Progenitor cell of endocrine pancreas (in vitro differentiated cells): ENCODE measurements at regions not wholly inside any gene's neighbourhood (a gene's known extent, or its start where the extent isn't known, plus 50 kb on each side); places are given as distances from the start of the nearest gene placed in this dataset.

Experiments used
- DNase-seq: peaks from one replicate; pipeline ENCODE4 v3.0.0; 2021; ENCODE audit warnings: low spot score; ENCODE audit not compliant: unreplicated experiment
- H3K27ac Mint-ChIP-seq: 2 replicates; pipeline ENCODE4 v1.8.0; 2021; ENCODE audit warnings: mild to moderate bottlenecking, moderate library complexity, mixed read lengths
- H3K27me3 Mint-ChIP-seq: 2 replicates; pipeline ENCODE4 v1.8.0; 2021; ENCODE audit warnings: mixed read lengths
- H3K36me3 Mint-ChIP-seq: 2 replicates; pipeline ENCODE4 v1.8.0; 2022; ENCODE audit warnings: mixed read lengths; ENCODE audit not compliant: insufficient read depth
- H3K4me1 Mint-ChIP-seq: 2 replicates; pipeline ENCODE4 v1.8.0; 2021; ENCODE audit warnings: low read depth, mixed read lengths
- H3K4me3 Mint-ChIP-seq: 2 replicates; pipeline ENCODE4 v1.8.0; 2021; ENCODE audit warnings: low read depth, mild to moderate bottlenecking, moderate library complexity, mixed read lengths
- H3K9me3 Mint-ChIP-seq: 2 replicates; pipeline ENCODE4 v1.8.0; 2021; ENCODE audit warnings: low read depth, mixed read lengths
- TF ChIP-seq, protein P1 (sequence below): fragments of 200-600 bp; sonication (generic); IDR thresholded peaks from one replicate; pipeline ENCODE4 v1.5.0; 2021; ENCODE audit warnings: antibody characterized with exemption, mild to moderate bottlenecking; ENCODE audit not compliant: unreplicated experiment

DNA sequence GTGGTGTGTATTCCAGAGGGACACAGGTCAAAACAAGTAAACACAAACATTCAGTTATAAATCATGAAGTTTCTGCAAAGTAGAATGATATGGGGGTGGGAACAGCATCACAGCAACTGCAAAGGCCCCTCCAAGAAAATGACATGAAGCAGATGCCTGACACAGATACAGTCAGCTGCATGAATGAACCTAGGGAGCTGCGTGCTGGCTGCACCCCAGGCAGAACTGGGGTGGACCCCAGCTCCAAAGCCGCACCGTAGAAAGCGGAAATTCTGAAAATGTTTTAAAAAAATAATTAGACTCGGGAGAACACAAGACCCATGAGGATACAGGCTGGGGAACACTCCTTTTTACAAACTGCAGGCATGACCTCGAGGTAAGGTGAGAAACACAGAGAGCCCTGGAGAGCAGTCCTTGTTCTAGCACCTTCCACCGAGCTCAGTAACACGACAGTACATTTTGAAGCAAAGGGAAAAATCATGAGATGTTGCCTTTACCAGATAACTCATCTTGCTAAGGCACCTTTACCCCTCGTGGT is 323.8 kb downstream of the SOX9 start:
- peaks cover 5% of the 10 kb centered on the region for H3K9me3 Mint-ChIP-seq
- H3K27ac Mint-ChIP-seq = no peak overlapping the region
- no peak for DNase-seq
- peaks cover 6% of the 10 kb centered on the region for H3K36me3 Mint-ChIP-seq
- H3K4me1 Mint-ChIP-seq = peaks cover 25% of the 10 kb centered on the region
- H3K27me3 Mint-ChIP-seq = no peaks in the 10 kb centered on the region
- TF ChIP-seq, protein P1, sequence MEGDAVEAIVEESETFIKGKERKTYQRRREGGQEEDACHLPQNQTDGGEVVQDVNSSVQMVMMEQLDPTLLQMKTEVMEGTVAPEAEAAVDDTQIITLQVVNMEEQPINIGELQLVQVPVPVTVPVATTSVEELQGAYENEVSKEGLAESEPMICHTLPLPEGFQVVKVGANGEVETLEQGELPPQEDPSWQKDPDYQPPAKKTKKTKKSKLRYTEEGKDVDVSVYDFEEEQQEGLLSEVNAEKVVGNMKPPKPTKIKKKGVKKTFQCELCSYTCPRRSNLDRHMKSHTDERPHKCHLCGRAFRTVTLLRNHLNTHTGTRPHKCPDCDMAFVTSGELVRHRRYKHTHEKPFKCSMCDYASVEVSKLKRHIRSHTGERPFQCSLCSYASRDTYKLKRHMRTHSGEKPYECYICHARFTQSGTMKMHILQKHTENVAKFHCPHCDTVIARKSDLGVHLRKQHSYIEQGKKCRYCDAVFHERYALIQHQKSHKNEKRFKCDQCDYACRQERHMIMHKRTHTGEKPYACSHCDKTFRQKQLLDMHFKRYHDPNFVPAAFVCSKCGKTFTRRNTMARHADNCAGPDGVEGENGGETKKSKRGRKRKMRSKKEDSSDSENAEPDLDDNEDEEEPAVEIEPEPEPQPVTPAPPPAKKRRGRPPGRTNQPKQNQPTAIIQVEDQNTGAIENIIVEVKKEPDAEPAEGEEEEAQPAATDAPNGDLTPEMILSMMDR = no peak
- H3K4me3 Mint-ChIP-seq = no peak overlapping the region

DNA sequence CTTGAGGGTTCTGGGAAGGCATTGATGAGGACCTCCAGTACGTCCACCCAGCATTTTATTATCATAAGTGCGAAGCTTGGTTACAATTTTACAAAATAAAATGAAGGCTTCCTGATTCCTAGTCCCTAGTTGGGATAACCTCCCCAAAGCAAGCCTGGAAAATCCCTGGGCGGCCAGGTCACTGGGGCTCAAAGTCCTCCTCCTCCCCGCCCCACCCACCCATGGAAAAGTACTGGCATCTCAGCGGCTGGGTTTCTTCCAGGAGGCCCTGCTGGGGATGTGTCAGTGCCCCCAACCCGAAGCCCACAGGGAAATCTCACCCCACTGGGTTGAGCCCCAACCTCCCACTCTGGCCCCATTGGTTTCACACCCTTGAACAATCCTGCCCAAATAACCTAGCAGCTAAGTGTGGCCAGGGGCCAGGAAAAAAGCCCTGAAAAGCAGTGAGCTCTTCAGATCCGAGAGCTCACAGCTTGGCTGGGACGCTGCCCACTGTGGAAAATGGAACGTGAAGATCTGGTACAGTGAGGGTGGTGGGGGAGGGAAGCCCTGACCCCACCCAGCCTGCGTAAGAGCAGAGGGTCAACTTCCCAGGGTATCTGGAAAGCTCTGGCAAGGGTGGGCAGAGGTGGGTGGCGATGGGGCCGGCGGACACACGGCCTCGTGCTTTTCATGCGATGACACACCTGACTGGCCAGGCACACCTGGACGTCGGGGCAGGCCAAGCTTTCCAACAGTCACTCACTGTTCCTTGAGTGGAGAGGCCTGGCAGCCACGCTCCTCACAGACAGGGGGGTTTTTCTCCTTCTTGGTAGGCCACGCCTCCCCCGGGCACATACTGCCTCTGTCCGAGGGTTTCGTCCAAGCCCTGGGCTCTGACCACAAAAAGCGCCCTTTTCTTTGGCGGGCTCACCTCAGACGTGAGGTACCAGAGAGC is 324.5 kb downstream of the SOX9 start:
- H3K4me1 Mint-ChIP-seq = peaks cover 22% of the 10 kb centered on the region
- no peak overlapping the region for H3K4me3 Mint-ChIP-seq
- H3K27me3 Mint-ChIP-seq = no peaks in the 10 kb centered on the region
- H3K36me3 Mint-ChIP-seq = no peaks in the 10 kb centered on the region
- TF ChIP-seq, protein P1 = no peak
- H3K9me3 Mint-ChIP-seq = peaks cover under 1% of the 10 kb centered on the region
- no peak overlapping the region for H3K27ac Mint-ChIP-seq
- DNase-seq = no peak

DNA sequence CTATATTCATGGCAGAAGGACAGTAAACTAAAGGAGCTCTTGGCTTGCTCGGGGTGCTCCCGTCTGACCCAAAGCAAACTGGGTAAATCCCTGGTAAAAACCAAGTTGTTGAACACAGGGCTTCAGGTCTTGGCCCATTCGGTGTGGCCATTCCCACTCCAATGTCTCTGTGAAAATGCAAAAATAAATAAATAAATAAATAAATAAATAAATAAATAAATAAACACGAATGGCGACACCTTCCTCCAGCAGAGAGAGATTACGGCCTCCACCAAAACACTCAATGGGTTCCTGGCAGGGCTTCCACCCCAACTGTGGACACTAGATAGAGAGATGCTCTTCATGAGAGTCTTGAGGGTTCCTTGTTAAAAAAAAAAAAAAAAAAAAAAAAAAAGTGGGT is 325.3 kb downstream of the SOX9 start:
- Mint-ChIP-seq H3K4me1 (peaks cover 27% of the 10 kb centered on the region), H3K27me3 (no peaks in the 10 kb centered on the region), H3K4me3 (no peak overlapping the region), H3K9me3 (peaks cover 4% of the 10 kb centered on the region), H3K36me3 (peaks cover 4% of the 10 kb centered on the region), H3K27ac (no peak overlapping the region)
- TF ChIP-seq, protein P1 = no peak
- no peak for DNase-seq

DNA sequence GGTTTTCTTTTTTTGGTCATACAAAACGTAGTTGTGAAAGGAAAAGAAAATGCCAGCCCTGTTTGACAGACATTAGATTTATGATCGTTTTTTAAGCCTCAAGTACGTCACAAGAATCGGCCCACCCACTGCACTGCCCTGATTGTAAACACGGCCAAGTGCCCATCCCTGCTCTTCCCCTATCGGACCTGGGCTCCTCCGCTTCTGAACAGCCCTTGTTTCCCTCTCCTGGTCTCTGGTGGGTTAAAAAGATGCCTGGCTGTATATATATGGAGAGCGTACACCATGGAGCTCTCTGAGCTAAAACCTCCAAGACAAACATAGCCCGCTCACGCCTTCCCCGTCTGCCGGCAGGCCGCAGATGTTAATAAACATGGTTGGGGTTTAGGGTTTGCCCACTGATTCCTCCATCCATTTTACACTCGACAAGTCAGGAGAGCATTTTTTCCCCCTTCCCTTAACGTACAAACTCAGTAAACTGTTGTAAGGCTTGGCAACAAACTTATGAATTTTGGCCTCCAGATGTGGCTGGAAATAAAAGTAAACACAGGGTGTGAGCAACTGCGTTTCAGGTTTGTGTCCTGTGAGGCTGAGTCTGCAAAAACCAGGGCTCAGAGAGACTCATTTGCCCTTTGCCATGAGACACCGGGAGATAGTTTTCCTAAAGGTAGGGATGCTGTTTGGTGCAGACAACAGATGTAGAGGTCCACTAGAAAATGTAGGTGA is 325.9 kb downstream of the SOX9 start:
- TF ChIP-seq, protein P1 = no peak
- H3K9me3 Mint-ChIP-seq = peaks cover 4% of the 10 kb centered on the region
- no peak for DNase-seq
- no peak overlapping the region for H3K27ac Mint-ChIP-seq
- peaks cover 4% of the 10 kb centered on the region for H3K36me3 Mint-ChIP-seq
- no peak overlapping the region for H3K4me3 Mint-ChIP-seq
- no peaks in the 10 kb centered on the region for H3K27me3 Mint-ChIP-seq
- H3K4me1 Mint-ChIP-seq = peaks cover 29% of the 10 kb centered on the region

- Mint-ChIP-seq H3K4me1 (peaks cover 30% of the 10 kb centered on the region), H3K4me3 (no peak overlapping the region), H3K36me3 (peaks cover 4% of the 10 kb centered on the region), H3K9me3 (peaks cover 4% of the 10 kb centered on the region), H3K27me3 (no peaks in the 10 kb centered on the region), H3K27ac (no peak overlapping the region)
- DNase-seq = no peak
- TF ChIP-seq, protein P1 = no peak
Measured at GRCh38 chr17:72447251-72447640, 326.4 kb downstream of the SOX9 start.
